Adrenal gland (tissue), 5 donors: ENCODE measurements at regions not wholly inside any gene's neighbourhood (a gene's known extent, or its start where the extent isn't known, plus 50 kb on each side); places are given as distances from the start of the nearest gene placed in this dataset.

Experiments
- CTCF ChIP-seq, 6 experiments: fragments of 450-650 bp in 4 of 6; fragments of 200-600 bp in 2 of 6; sonication (generic) in 1 of 6; IDR thresholded peaks; 1 replicate in 5 of 6; 2 replicates in 1 of 6; pipeline versions ENCODE4 v1.5.1 to v1.8.0; 2016 to 2021; ENCODE audit warnings: antibody characterized with exemption in 6 of 6, mild to moderate bottlenecking in 2 of 6, moderate library complexity in 1 of 6
- POLR2A ChIP-seq, 2 donors: fragments of 450-650 bp; IDR thresholded peaks; one replicate each; pipeline ENCODE4 v1.6.1; 2017; ENCODE audit warnings: antibody characterized with exemption in 2 of 2, mild to moderate bottlenecking in 2 of 2, moderate library complexity in 1 of 2
- donor health status: DM: no; HTN: no; CAD: no.

- TF ChIP-seq POLR2A (IDR thresholded peaks at IDR 0.05) (no peak), CTCF (IDR thresholded peaks at IDR 0.05) (no peak)
Observed at GRCh38 chr5:97600486-97600885, 417.4 kb upstream of the RIOK2 start.
